Muscle of back (tissue), 3 donors: ENCODE measurements at regions not wholly inside any gene's neighbourhood (a gene's known extent, or its start where the extent isn't known, plus 50 kb on each side); places are given as distances from the start of the nearest gene placed in this dataset.
A peak's percentile ranks its signal among the peaks of the same experiment; 100 is the strongest.

ENCODE experiments used
- DNase-seq, 3 donors: peaks; one replicate each; pipeline versions ENCODE4 v3.0.0 to v3.0.0-alpha.2; 2013

GRCh38 chr2:105652014-105652796, 92.5 kb upstream of the NCK2 start:
- DNase-seq: no peak

GRCh38 chr2:105649534-105649933, 95.2 kb upstream of the NCK2 start:
- no peak for DNase-seq

- no peak for DNase-seq
Observed at GRCh38 chr2:105647731-105648130, 97.0 kb upstream of the NCK2 start.

GRCh38 chr2:105646774-105647076, 98.0 kb upstream of the NCK2 start:
- no peak for DNase-seq

- no peak for DNase-seq
Observed at GRCh38 chr2:105645938-105646773, 98.6 kb upstream of the NCK2 start.

- DNase-seq: no peak
Observed at GRCh38 chr2:105645031-105645937, 99.4 kb upstream of the NCK2 start.

GRCh38 chr2:105644174-105644980, 100.3 kb upstream of the NCK2 start:
- peak in 1 of 3 donors; percentile 22 for DNase-seq

- DNase-seq: no peak
Observed at GRCh38 chr2:105643405-105644173, 101.1 kb upstream of the NCK2 start.

GRCh38 chr2:105641389-105641811, 103.3 kb upstream of the NCK2 start:
- peak; percentile 47 to 79 (median 62) for DNase-seq

- DNase-seq: peak; percentile 35 to 62 (median 37)
Observed at GRCh38 chr2:105640246-105640645, 104.5 kb upstream of the NCK2 start.

- DNase-seq: no peak
Observed at GRCh38 chr2:105636109-105636740, 108.5 kb upstream of the NCK2 start.

GRCh38 chr2:105635564-105635963, 109.1 kb upstream of the NCK2 start:
- DNase-seq: no peak

GRCh38 chr2:105634198-105634597, 110.5 kb upstream of the NCK2 start:
- no peak for DNase-seq

- DNase-seq: no peak
Observed at GRCh38 chr2:105631922-105632321, 112.8 kb upstream of the NCK2 start.

GRCh38 chr2:105631011-105631410, 113.7 kb upstream of the NCK2 start:
- no peak for DNase-seq

GRCh38 chr2:105629634-105630033, 115.1 kb upstream of the NCK2 start:
- no peak for DNase-seq

GRCh38 chr2:105627534-105627933, 117.2 kb upstream of the NCK2 start:
- DNase-seq: no peak

GRCh38 chr2:105626966-105627340, 117.8 kb upstream of the NCK2 start:
- DNase-seq: no peak

- DNase-seq: no peak
Observed at GRCh38 chr2:105626212-105626965, 118.3 kb upstream of the NCK2 start.
